Type B pancreatic cell (in vitro differentiated cells): ENCODE measurements at regions not wholly inside any gene's neighbourhood (a gene's known extent, or its start where the extent isn't known, plus 50 kb on each side); places are given as distances from the start of the nearest gene placed in this dataset.

Experiments
- DNase-seq: peaks from one replicate; pipeline ENCODE4 v3.0.0; 2021; ENCODE audit warnings: mixed read lengths; ENCODE audit not compliant: unreplicated experiment; ENCODE audit errors: extremely low spot score
- H3K27ac Mint-ChIP-seq: 2 replicates; pipeline ENCODE4 v1.8.0; 2021; ENCODE audit warnings: mild to moderate bottlenecking, mixed read lengths
- H3K27me3 Mint-ChIP-seq: 2 replicates; pipeline ENCODE4 v1.8.0; 2021; ENCODE audit warnings: mixed read lengths
- H3K36me3 Mint-ChIP-seq: 2 replicates; pipeline ENCODE4 v1.8.0; 2021; ENCODE audit warnings: mixed read lengths
- H3K4me1 Mint-ChIP-seq: one replicate; pipeline ENCODE4 v1.8.0; 2021; ENCODE audit warnings: mixed read lengths; ENCODE audit not compliant: unreplicated experiment
- H3K4me3 Mint-ChIP-seq: 2 replicates; pipeline ENCODE4 v1.8.0; 2021; ENCODE audit warnings: mild to moderate bottlenecking, mixed read lengths
- H3K9me3 Mint-ChIP-seq: 2 replicates; pipeline ENCODE4 v1.8.0; 2021; ENCODE audit warnings: mixed read lengths
- CTCF ChIP-seq: fragments of 200-600 bp; sonication (generic); conservative IDR thresholded peaks from 2 replicates; pipeline ENCODE4 v1.5.0; 2021; ENCODE audit warnings: antibody characterized with exemption, mild to moderate bottlenecking

- H3K36me3 Mint-ChIP-seq: no peaks in the 10 kb centered on the region
- no peak for DNase-seq
- no peak overlapping the region for H3K27ac Mint-ChIP-seq
- no peak for TF ChIP-seq CTCF
- no peaks in the 10 kb centered on the region for H3K9me3 Mint-ChIP-seq
- H3K4me3 Mint-ChIP-seq: no peak overlapping the region
- H3K27me3 Mint-ChIP-seq: no peaks in the 10 kb centered on the region
- H3K4me1 Mint-ChIP-seq: no peaks in the 10 kb centered on the region
Measured at GRCh38 chr2:171227066-171227782, 66.5 kb upstream of the TLK1 start.

GRCh38 chr2:171226461-171226860 is 65.8 kb upstream of the TLK1 start:
- Mint-ChIP-seq H3K4me1 (no peaks in the 10 kb centered on the region), H3K4me3 (no peak overlapping the region), H3K27ac (no peak overlapping the region), H3K27me3 (no peaks in the 10 kb centered on the region), H3K9me3 (peaks cover 4% of the 10 kb centered on the region), H3K36me3 (no peaks in the 10 kb centered on the region)
- DNase-seq: no peak
- TF ChIP-seq CTCF: no peak

GRCh38 chr2:171225989-171226388 is 65.3 kb upstream of the TLK1 start:
- no peaks in the 10 kb centered on the region for H3K4me1 Mint-ChIP-seq
- no peak for TF ChIP-seq CTCF
- DNase-seq: no peak
- H3K9me3 Mint-ChIP-seq: peaks cover 4% of the 10 kb centered on the region
- no peaks in the 10 kb centered on the region for H3K36me3 Mint-ChIP-seq
- H3K4me3 Mint-ChIP-seq: no peak overlapping the region
- no peak overlapping the region for H3K27ac Mint-ChIP-seq
- no peaks in the 10 kb centered on the region for H3K27me3 Mint-ChIP-seq

GRCh38 chr2:171225302-171225980 is 64.7 kb upstream of the TLK1 start:
- TF ChIP-seq CTCF: peak; percentile 32
- Mint-ChIP-seq H3K36me3 (no peaks in the 10 kb centered on the region), H3K27me3 (no peaks in the 10 kb centered on the region), H3K27ac (no peak overlapping the region), H3K4me1 (no peaks in the 10 kb centered on the region), H3K9me3 (peaks cover 4% of the 10 kb centered on the region), H3K4me3 (no peak overlapping the region)
- DNase-seq: no peak

- Mint-ChIP-seq H3K27me3 (no peaks in the 10 kb centered on the region), H3K4me1 (peaks cover 10% of the 10 kb centered on the region), H3K4me3 (no peak overlapping the region), H3K36me3 (no peaks in the 10 kb centered on the region), H3K9me3 (peaks cover 4% of the 10 kb centered on the region), H3K27ac (no peak overlapping the region)
- DNase-seq: no peak
- no peak for TF ChIP-seq CTCF
Measured at GRCh38 chr2:171217330-171217729, 56.6 kb upstream of the TLK1 start.
